Endothelial cell of umbilical vein (primary cell): ENCODE measurements at regions not wholly inside any gene's neighbourhood (a gene's known extent, or its start where the extent isn't known, plus 50 kb on each side); places are given as distances from the start of the nearest gene placed in this dataset.

ENCODE experiments used
- BruUV-seq: library from RNA; stranded (reverse); fragments of 400-500 nt; replicated peaks from 2 replicates; lab custom pipeline; 2021; lab: Mats Ljungman, UMichigan
- CTCF ChIA-PET: fragments of 300-600, 350-600 bp; sonication (Branson Sonifier 250); formaldehyde crosslinking; loops from one replicate; lab custom pipeline; 2021; ENCODE audit warnings: antibody characterized with exemption, inconsistent platforms; lab: Charles Lee
- POLR2A ChIA-PET: fragments of 300-600, 350-600 bp; sonication (Branson Sonifier 250); formaldehyde crosslinking; loops from one replicate; lab custom pipeline; 2021; ENCODE audit warnings: antibody characterized with exemption, inconsistent platforms; lab: Charles Lee
- DNase-seq: peaks from one replicate; pipeline ENCODE4 v3.0.0-alpha.2; 2011; ENCODE audit warnings: low read depth, low spot score
- FAIRE-seq: peaks from 2 replicates; lab custom pipeline; 2011; peaks lifted over from hg19 to GRCh38; lab: Jason Lieb, UNC
- H2AFZ ChIP-seq: 2 replicates; pipeline ENCODE4 v1.6.0; 2012; ENCODE audit warnings: low read depth, low read length, control low read depth, inconsistent platforms
- H3K27ac ChIP-seq: 2 replicates; pipeline ENCODE4 v1.5.1; 2011; ENCODE audit warnings: low read depth, mild to moderate bottlenecking, control low read depth, low read length, moderate library complexity; ENCODE audit not compliant: insufficient read depth
- H3K27me3 ChIP-seq, 2 experiments: 2 replicates each; pipeline versions ENCODE4 v1.6.0 to v1.6.1; 2011; ENCODE audit warnings: low read length in 2 of 2, mixed read lengths in 1 of 2; ENCODE audit not compliant: control insufficient read depth in 2 of 2, insufficient read depth in 2 of 2
- H3K36me3 ChIP-seq, 2 experiments: 2 replicates in 1 of 2; 3 replicates in 1 of 2; pipeline ENCODE4 v1.5.1; 2011; ENCODE audit warnings: low read length in 2 of 2, mild to moderate bottlenecking in 1 of 2, moderate library complexity in 1 of 2; ENCODE audit not compliant: control insufficient read depth in 2 of 2, insufficient read depth in 2 of 2; ENCODE audit errors: extremely low read depth in 1 of 2
- H3K4me1 ChIP-seq: 3 replicates; pipeline ENCODE4 v1.5.1; 2011; ENCODE audit warnings: mild to moderate bottlenecking, low read length; ENCODE audit not compliant: control insufficient read depth, insufficient read depth; ENCODE audit errors: extremely low read depth
- H3K4me2 ChIP-seq: 2 replicates; pipeline ENCODE4 v1.6.1; 2011; ENCODE audit warnings: low read length, control low read depth, mixed read lengths; ENCODE audit not compliant: insufficient read depth
- H3K4me3 ChIP-seq, 3 experiments: fragments of 200-600 bp in 1 of 3; sonication (generic), shearing (Covaris generic) in 1 of 3; replicated peaks in 1 of 3; 2 replicates each; pipeline ENCODE4 v1.5.1; 2011 to 2016; ENCODE audit warnings: control low read depth in 3 of 3, low read length in 3 of 3, mild to moderate bottlenecking in 2 of 3, inconsistent platforms in 1 of 3, low read depth in 1 of 3, moderate library complexity in 1 of 3; ENCODE audit not compliant: insufficient read depth in 1 of 3
- H3K79me2 ChIP-seq: 2 replicates; pipeline ENCODE4 v1.6.0; 2012; ENCODE audit warnings: low read length, inconsistent platforms; ENCODE audit not compliant: control insufficient read depth, insufficient read depth
- H3K9ac ChIP-seq: replicated peaks from 2 replicates; pipeline ENCODE3; 2011; ENCODE audit warnings: low read length, control low read depth; ENCODE audit not compliant: insufficient read depth; ENCODE audit errors: extremely low read depth
- H3K9me1 ChIP-seq: replicated peaks from 3 replicates; pipeline ENCODE4 v1.6.0; 2011; ENCODE audit warnings: mild to moderate bottlenecking, low read length; ENCODE audit not compliant: control insufficient read depth, insufficient read depth; ENCODE audit errors: extremely low read depth
- H3K9me3 ChIP-seq: replicated peaks from 2 replicates; pipeline ENCODE4 v1.5.1; 2012; ENCODE audit warnings: low read length, inconsistent platforms; ENCODE audit not compliant: control insufficient read depth, insufficient read depth
- H4K20me1 ChIP-seq: replicated peaks from 2 replicates; pipeline ENCODE3; 2011; ENCODE audit warnings: mild to moderate bottlenecking, low read length; ENCODE audit not compliant: control insufficient read depth, insufficient read depth; ENCODE audit errors: extremely low read depth
- CTCF ChIP-seq, 2 donors: IDR thresholded peaks; 1 replicate in 1 of 2; 2 replicates in 1 of 2; pipeline ENCODE4 v1.5.1; 2011; ENCODE audit warnings: low read length in 2 of 2, mild to moderate bottlenecking in 2 of 2, moderate library complexity in 2 of 2, control low read depth in 1 of 2, inconsistent platforms in 1 of 2, low read depth in 1 of 2; ENCODE audit not compliant: insufficient read depth in 1 of 2; ENCODE audit errors: extremely low read depth in 1 of 2
- EZH2 ChIP-seq: IDR thresholded peaks from 2 replicates; pipeline ENCODE4 v1.6.1; 2012; ENCODE audit warnings: borderline replicate concordance, low read depth, mild to moderate bottlenecking, moderate library complexity, low read length, inconsistent platforms; ENCODE audit not compliant: severe bottlenecking
- FOS ChIP-seq: IDR thresholded peaks from 2 replicates; pipeline ENCODE4 v1.6.1; 2011; ENCODE audit warnings: mild to moderate bottlenecking, low read length, moderate library complexity, borderline replicate concordance; ENCODE audit not compliant: insufficient read depth
- GATA2 ChIP-seq: IDR thresholded peaks from 2 replicates; pipeline ENCODE4 v1.7.0; 2011; ENCODE audit warnings: low read depth, mild to moderate bottlenecking, moderate library complexity, mixed read lengths, low read length; ENCODE audit not compliant: insufficient read length, insufficient read depth
- JUN ChIP-seq: IDR thresholded peaks from 2 replicates; pipeline ENCODE4 v1.6.1; 2011; ENCODE audit warnings: borderline replicate concordance, low read depth; ENCODE audit not compliant: insufficient read length, insufficient read depth
- MAX ChIP-seq: IDR thresholded peaks from 2 replicates; pipeline ENCODE4 v1.6.1; 2011; ENCODE audit not compliant: insufficient read depth, insufficient read length
- MYC ChIP-seq: IDR thresholded peaks from one replicate; pipeline ENCODE4 v1.6.1; 2011; ENCODE audit warnings: mild to moderate bottlenecking, low read depth, low read length
- POLR2A ChIP-seq: IDR thresholded peaks from 2 replicates; pipeline ENCODE4 v1.6.1; 2012; ENCODE audit warnings: low read depth, mild to moderate bottlenecking, control low read depth, low read length
- POLR2AphosphoS5 ChIP-seq: IDR thresholded peaks from 2 replicates; pipeline ENCODE4 v1.6.1; 2012; ENCODE audit warnings: low read depth, mild to moderate bottlenecking, control low read depth, low read length, moderate library complexity; ENCODE audit not compliant: insufficient read depth
- dilution Hi-C: fragments of 300-500 bp; cut with MboI; formaldehyde crosslinking; loops from one replicate; pipeline ENCODE4 v1.15.0; 2019; ENCODE audit warnings: low sequenced_read_pairs; ENCODE audit not compliant: extremely low pct_ligation_motif_present
- intact Hi-C: fragments of 100-400 bp; cut with micrococcal nuclease; formaldehyde crosslinking; loops from one replicate; pipeline ENCODE4 v1.10.0; 2022

GRCh38 chr13:67971291-67971690 is 741.2 kb upstream of the PCDH9 start:
- ChIA-PET POLR2A (no interaction called here), CTCF (no interaction called here)
- intact Hi-C loops: loop anchor here (10.0 kb wide), 1 partner anchor 64 kb away; no protein-coding TSS in a partner anchor
- no peak for DNase-seq
- Histone ChIP-seq H4K20me1 (no peaks in the 10 kb centered on the region), H3K79me2 (no peaks in the 10 kb centered on the region), H3K9ac (no peak overlapping the region), H3K9me1 (no peaks in the 10 kb centered on the region), H2AFZ (no peak overlapping the region), H3K9me3 (no peaks in the 10 kb centered on the region), H3K4me2 (no peak overlapping the region), H3K36me3 (no peaks in the 10 kb centered on the region), H3K4me1 (no peaks in the 10 kb centered on the region), H3K27me3 (no peaks in the 10 kb centered on the region), H3K27ac (no peak overlapping the region), H3K4me3 (no peak overlapping the region)
- no peak for TF ChIP-seq FOS
- no peak for TF ChIP-seq JUN
- TF ChIP-seq GATA2: no peak
- TF ChIP-seq MAX: no peak
- TF ChIP-seq POLR2AphosphoS5: no peak
- no peak for TF ChIP-seq POLR2A
- no peak for TF ChIP-seq EZH2
- TF ChIP-seq CTCF (IDR thresholded peaks at IDR 0.05; ENCODE audit: extremely low read depth in 1 of 2, insufficient read depth in 1 of 2, low read depth in 1 of 2, low read length in 2 of 2): no peak
- no peak for TF ChIP-seq MYC
- dilution Hi-C loops: no loop called here
- FAIRE-seq: no peak
- no TSS peak for BruUV-seq
